OCI-LY3 (cell line): ENCODE measurements at regions not wholly inside any gene's neighbourhood (a gene's known extent, or its start where the extent isn't known, plus 50 kb on each side); places are given as distances from the start of the nearest gene placed in this dataset.

Experiments
- H2AFZ ChIP-seq: fragments of 200-600, 300-600 bp; shearing (Covaris generic); 2 replicates; pipeline ENCODE4 v1.6.0; 2014; ENCODE audit warnings: antibody characterized with exemption, low read depth, low read length
- H3K27ac ChIP-seq: fragments of 200-600, 300-600 bp; sonication (generic); 2 replicates; pipeline ENCODE4 v1.5.1; 2014; ENCODE audit warnings: mild to moderate bottlenecking, low read length, moderate library complexity, mixed read lengths
- H3K27me3 ChIP-seq: fragments of 200-600, 300-600 bp; sonication (generic); 2 replicates; pipeline ENCODE4 v1.6.1; 2014; ENCODE audit warnings: low read depth, low read length, mixed read lengths
- H3K36me3 ChIP-seq: fragments of 200-600, 300-600 bp; sonication (generic); replicated peaks from 2 replicates; pipeline ENCODE3; 2014; ENCODE audit warnings: low read depth, low read length, mixed read lengths
- H3K4me1 ChIP-seq: fragments of 300-600, 200-600 bp; sonication (generic); 2 replicates; pipeline ENCODE4 v1.6.1; 2014; ENCODE audit warnings: low read length, mixed read lengths
- H3K4me2 ChIP-seq: fragments of 200-600, 300-600 bp; sonication (generic); 2 replicates; pipeline ENCODE4 v1.6.1; 2014; ENCODE audit warnings: low read length, mixed read lengths
- H3K4me3 ChIP-seq: fragments of 300-600, 200-600 bp; sonication (generic); 2 replicates; pipeline ENCODE4 v1.5.1; 2014; ENCODE audit warnings: antibody characterized with exemption, mild to moderate bottlenecking, low read length, moderate library complexity
- H3K79me2 ChIP-seq: fragments of 300-600, 200-600 bp; shearing (Covaris generic); 2 replicates; pipeline ENCODE4 v1.6.1; 2014; ENCODE audit warnings: mild to moderate bottlenecking, low read length, mixed read lengths
- H3K9ac ChIP-seq: fragments of 300-600, 200-600 bp; shearing (Covaris generic); 2 replicates; pipeline ENCODE4 v1.6.0; 2014; ENCODE audit warnings: mild to moderate bottlenecking, low read length, moderate library complexity
- H3K9me3 ChIP-seq: fragments of 200-600, 300-600 bp; shearing (Covaris generic); 2 replicates; pipeline ENCODE4 v1.6.1; 2014; ENCODE audit warnings: low read length, mixed read lengths; ENCODE audit not compliant: insufficient read depth
- H4K20me1 ChIP-seq: fragments of 200-600, 300-600 bp; sonication (generic); 2 replicates; pipeline ENCODE4 v1.6.1; 2016; ENCODE audit warnings: low read length, mixed read lengths; ENCODE audit not compliant: insufficient read depth
- CTCF ChIP-seq: fragments of 200-600, 300-600 bp; sonication (generic); IDR thresholded peaks from 2 replicates; pipeline ENCODE4 v1.5.1; 2014; ENCODE audit warnings: antibody characterized with exemption, low read length, low read depth
- EZH2phosphoT487 ChIP-seq: fragments of 200-600 bp; shearing (Covaris generic); IDR thresholded peaks from 2 replicates; pipeline ENCODE4 v1.6.1; 2018; ENCODE audit warnings: antibody characterized with exemption, mixed run types, low read depth

GRCh38 chr2:144796936-144797335 lies 277.0 kb upstream of the ZEB2 start:
- no peak overlapping the region for H2AFZ ChIP-seq
- H3K27ac ChIP-seq, result no peak overlapping the region
- no peak for TF ChIP-seq EZH2phosphoT487
- no peak for TF ChIP-seq CTCF
- H4K20me1 ChIP-seq, result no peaks in the 10 kb centered on the region
- H3K4me1 ChIP-seq, result no peaks in the 10 kb centered on the region
- H3K4me3 ChIP-seq, result no peak overlapping the region
- no peaks in the 10 kb centered on the region for H3K27me3 ChIP-seq
- no peak overlapping the region for H3K4me2 ChIP-seq
- H3K9ac ChIP-seq, result no peak overlapping the region
- H3K79me2 ChIP-seq, result no peaks in the 10 kb centered on the region
- H3K9me3 ChIP-seq, result no peaks in the 10 kb centered on the region
- no peaks in the 10 kb centered on the region for H3K36me3 ChIP-seq

- Histone ChIP-seq H3K4me2 (no peak overlapping the region), H3K27me3 (no peaks in the 10 kb centered on the region), H3K36me3 (no peaks in the 10 kb centered on the region), H3K4me3 (no peak overlapping the region), H3K79me2 (no peaks in the 10 kb centered on the region), H3K9me3 (no peaks in the 10 kb centered on the region), H3K27ac (no peak overlapping the region), H3K4me1 (no peaks in the 10 kb centered on the region), H2AFZ (no peak overlapping the region), H4K20me1 (no peaks in the 10 kb centered on the region), H3K9ac (no peak overlapping the region)
- TF ChIP-seq EZH2phosphoT487, result no peak
- no peak for TF ChIP-seq CTCF
These were observed 276.2 kb upstream of the ZEB2 start for GRCh38 chr2:144796164-144796563.

GRCh38 chr2:144785253-144785652 lies 265.3 kb upstream of the ZEB2 start:
- H3K36me3 ChIP-seq, result no peaks in the 10 kb centered on the region
- no peak overlapping the region for H3K27ac ChIP-seq
- H2AFZ ChIP-seq, result no peak overlapping the region
- H3K4me3 ChIP-seq, result no peak overlapping the region
- no peaks in the 10 kb centered on the region for H3K27me3 ChIP-seq
- H3K79me2 ChIP-seq, result no peaks in the 10 kb centered on the region
- TF ChIP-seq CTCF (no peak), EZH2phosphoT487 (no peak)
- no peak overlapping the region for H3K4me2 ChIP-seq
- H3K9me3 ChIP-seq, result no peaks in the 10 kb centered on the region
- no peak overlapping the region for H3K9ac ChIP-seq
- no peaks in the 10 kb centered on the region for H3K4me1 ChIP-seq
- no peaks in the 10 kb centered on the region for H4K20me1 ChIP-seq

- no peak overlapping the region for H3K4me2 ChIP-seq
- H3K79me2 ChIP-seq, result no peaks in the 10 kb centered on the region
- no peak overlapping the region for H2AFZ ChIP-seq
- TF ChIP-seq EZH2phosphoT487, result no peak
- H3K36me3 ChIP-seq, result no peaks in the 10 kb centered on the region
- H3K4me1 ChIP-seq, result no peaks in the 10 kb centered on the region
- no peaks in the 10 kb centered on the region for H3K27me3 ChIP-seq
- no peak overlapping the region for H3K9ac ChIP-seq
- no peaks in the 10 kb centered on the region for H4K20me1 ChIP-seq
- H3K9me3 ChIP-seq, result no peaks in the 10 kb centered on the region
- no peak overlapping the region for H3K27ac ChIP-seq
- H3K4me3 ChIP-seq, result no peak overlapping the region
These were observed 261.1 kb upstream of the ZEB2 start for GRCh38 chr2:144780983-144781382.

- H3K9ac ChIP-seq, result no peak overlapping the region
- H2AFZ ChIP-seq, result no peak overlapping the region
- H3K4me2 ChIP-seq, result no peak overlapping the region
These were observed 256.8 kb upstream of the ZEB2 start for GRCh38 chr2:144776766-144777165.

More at GRCh38 chr2:144776766-144777165, 256.8 kb upstream of the ZEB2 start:
- Histone ChIP-seq H3K79me2 (no peaks in the 10 kb centered on the region), H3K4me3 (no peak overlapping the region), H3K9me3 (no peaks in the 10 kb centered on the region), H3K4me1 (no peaks in the 10 kb centered on the region), H3K27ac (no peak overlapping the region), H4K20me1 (no peaks in the 10 kb centered on the region), H3K27me3 (no peaks in the 10 kb centered on the region), H3K36me3 (no peaks in the 10 kb centered on the region)
- TF ChIP-seq EZH2phosphoT487, result no peak
- TF ChIP-seq CTCF, result no peak
